IMR-90 (cell line): ENCODE measurements at regions not wholly inside any gene's neighbourhood (a gene's known extent, or its start where the extent isn't known, plus 50 kb on each side); places are given as distances from the start of the nearest gene placed in this dataset.

Experiments
- BHLHE40 ChIP-seq: fragments of 150-350 bp; IDR thresholded peaks from 2 replicates; pipeline ENCODE4 v1.6.1; 2016; ENCODE audit warnings: mild to moderate bottlenecking, low read depth, low read length
- CEBPB ChIP-seq: IDR thresholded peaks from 2 replicates; pipeline ENCODE4 v1.6.1; 2012; ENCODE audit warnings: low read depth, low read length, improper control_type of control experiment
- CHD1 ChIP-seq: IDR thresholded peaks from 2 replicates; pipeline ENCODE4 v1.6.1; 2012; ENCODE audit warnings: low read depth, low read length, improper control_type of control experiment
- MAFK ChIP-seq: IDR thresholded peaks from 2 replicates; pipeline ENCODE4 v1.6.1; 2012; ENCODE audit warnings: low read depth, low read length, improper control_type of control experiment
- POLR2A ChIP-seq: IDR thresholded peaks from 2 replicates; pipeline ENCODE4 v1.6.1; 2012; ENCODE audit warnings: mild to moderate bottlenecking, low read depth, low read length
- RAD21 ChIP-seq: IDR thresholded peaks from 2 replicates; pipeline ENCODE4 v1.6.1; 2012; ENCODE audit warnings: low read length, improper control_type of control experiment
- RCOR1 ChIP-seq: IDR thresholded peaks from 2 replicates; pipeline ENCODE4 v1.6.1; 2012; ENCODE audit warnings: mild to moderate bottlenecking, low read length, improper control_type of control experiment; ENCODE audit not compliant: insufficient replicate concordance
- SMC3 ChIP-seq: fragments of 150-350 bp; IDR thresholded peaks from 2 replicates; pipeline ENCODE4 v1.6.1; 2016; ENCODE audit warnings: low read depth, mild to moderate bottlenecking, antibody characterized with exemption, low read length, moderate library complexity
- TF ChIP-seq, protein P1 (sequence below): conservative IDR thresholded peaks from 2 replicates; pipeline ENCODE4 v1.5.1; 2012; ENCODE audit warnings: mild to moderate bottlenecking, low read depth, low read length, improper control_type of control experiment

DNA sequence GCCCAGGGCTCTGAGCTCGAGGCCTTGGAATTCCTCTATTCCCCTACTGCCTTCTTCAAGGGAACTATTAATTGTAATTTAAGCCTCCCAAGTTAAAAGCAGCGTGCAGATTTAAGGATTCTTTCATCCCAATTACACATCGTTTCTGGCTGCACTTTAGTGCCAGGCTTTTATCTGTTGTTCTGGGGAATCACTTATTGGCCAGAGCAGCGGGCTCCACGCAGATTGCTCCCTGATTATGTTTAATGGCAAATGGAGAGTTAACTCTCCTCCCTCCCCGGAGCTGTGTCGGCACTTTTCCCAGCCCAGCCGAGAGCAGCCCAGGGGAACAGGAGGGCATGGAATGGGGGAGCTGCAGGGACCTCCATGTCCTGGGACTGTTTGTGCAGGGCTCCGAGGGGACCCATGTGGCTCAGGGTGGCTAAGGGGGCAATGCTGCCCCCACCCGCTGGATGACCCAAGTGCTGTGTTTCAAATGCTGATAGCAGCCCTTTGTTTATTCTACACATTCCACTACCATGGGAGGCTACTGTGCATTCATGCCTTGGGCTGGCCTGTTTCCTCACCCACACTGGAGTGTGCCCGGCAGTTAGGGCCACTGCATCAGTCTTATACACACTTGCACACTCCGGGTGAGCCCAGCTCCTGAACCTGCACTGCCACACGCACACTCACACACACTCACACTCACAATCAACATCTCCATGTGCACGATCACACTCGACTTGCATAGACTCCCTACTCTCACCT, 93.3 kb upstream of the POU3F1 start:
- TF ChIP-seq, protein P1, sequence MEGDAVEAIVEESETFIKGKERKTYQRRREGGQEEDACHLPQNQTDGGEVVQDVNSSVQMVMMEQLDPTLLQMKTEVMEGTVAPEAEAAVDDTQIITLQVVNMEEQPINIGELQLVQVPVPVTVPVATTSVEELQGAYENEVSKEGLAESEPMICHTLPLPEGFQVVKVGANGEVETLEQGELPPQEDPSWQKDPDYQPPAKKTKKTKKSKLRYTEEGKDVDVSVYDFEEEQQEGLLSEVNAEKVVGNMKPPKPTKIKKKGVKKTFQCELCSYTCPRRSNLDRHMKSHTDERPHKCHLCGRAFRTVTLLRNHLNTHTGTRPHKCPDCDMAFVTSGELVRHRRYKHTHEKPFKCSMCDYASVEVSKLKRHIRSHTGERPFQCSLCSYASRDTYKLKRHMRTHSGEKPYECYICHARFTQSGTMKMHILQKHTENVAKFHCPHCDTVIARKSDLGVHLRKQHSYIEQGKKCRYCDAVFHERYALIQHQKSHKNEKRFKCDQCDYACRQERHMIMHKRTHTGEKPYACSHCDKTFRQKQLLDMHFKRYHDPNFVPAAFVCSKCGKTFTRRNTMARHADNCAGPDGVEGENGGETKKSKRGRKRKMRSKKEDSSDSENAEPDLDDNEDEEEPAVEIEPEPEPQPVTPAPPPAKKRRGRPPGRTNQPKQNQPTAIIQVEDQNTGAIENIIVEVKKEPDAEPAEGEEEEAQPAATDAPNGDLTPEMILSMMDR = no peak
- TF ChIP-seq CHD1 = no peak
- TF ChIP-seq SMC3 = no peak
- no peak for TF ChIP-seq POLR2A
- TF ChIP-seq CEBPB = no peak
- no peak for TF ChIP-seq RAD21
- no peak for TF ChIP-seq MAFK
- no peak for TF ChIP-seq RCOR1
- TF ChIP-seq BHLHE40 = peak; percentile 16; the same call in 1 of the 2 replicates
